ENCODE measurements at regions not wholly inside any gene's neighbourhood (a gene's known extent, or its start where the extent isn't known, plus 50 kb on each side); places are given as distances from the start of the nearest gene placed in this dataset.
"Not testable (repeated sequence)": the region's sequence is repeated elsewhere in the genome, so short reads cannot be mapped to it uniquely, and the experiment has no call there.

DNA sequence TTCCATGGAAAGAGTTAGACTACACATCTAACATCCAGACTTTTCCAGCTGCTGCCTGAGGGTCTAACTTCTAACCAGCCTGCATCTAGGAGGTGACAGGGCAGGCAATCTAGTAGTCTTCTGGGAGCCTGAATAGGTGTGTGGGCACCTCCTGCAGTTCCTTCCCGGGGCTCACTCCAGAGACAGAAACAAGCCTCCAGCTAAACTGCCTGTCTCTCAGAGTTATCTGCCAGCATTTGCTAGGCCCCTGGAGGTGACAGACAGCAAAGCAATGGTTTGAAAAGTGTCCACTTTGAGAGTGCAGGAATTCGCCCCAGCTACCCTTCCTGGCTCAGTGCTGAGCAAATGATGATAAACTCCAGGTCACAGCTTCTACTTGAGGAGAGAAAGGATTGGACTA is 240.5 kb upstream of the PRSS16 start:
- H3K27ac Mint-ChIP-seq, result no peak overlapping the region
- ChIA-PET CTCF (no interaction called here), POLR2A (no interaction called here)
- peaks cover 19% of the 10 kb centered on the region for H3K9me3 Mint-ChIP-seq
- TF ChIP-seq NFE2L1 (CRISPR knock-in tag; IDR thresholded peaks at IDR 0.05) (no peak), NR3C1 (CRISPR knock-in tag; conservative IDR thresholded peaks at IDR 0.05; ENCODE audit: low read depth) (no peak), E2F5 (CRISPR knock-in tag; IDR thresholded peaks at IDR 0.05) (no peak), ZNF219 (CRISPR knock-in tag; IDR thresholded peaks at IDR 0.05; ENCODE audit: borderline replicate concordance) (no peak), E2F1 (CRISPR knock-in tag; IDR thresholded peaks at IDR 0.05) (no peak), CBFB (CRISPR knock-in tag; IDR thresholded peaks at IDR 0.05; ENCODE audit: low read depth) (no peak), STAT6 (CRISPR knock-in tag; conservative IDR thresholded peaks at IDR 0.05; ENCODE audit: low read depth) (no peak), HMGXB4 (CRISPR knock-in tag; IDR thresholded peaks at IDR 0.05) (no peak), HMGA2 (CRISPR knock-in tag; IDR thresholded peaks at IDR 0.05) (no peak)
- H3K36me3 Mint-ChIP-seq, result peaks cover 31% of the 10 kb centered on the region
- peaks cover 3% of the 10 kb centered on the region; the same call in 1 of the 2 replicates for H3K27me3 Mint-ChIP-seq (ENCODE audit: low read depth)
- DNase-seq (ENCODE audit: low spot score), result no peak
- ATAC-seq, result no peak
- H3K4me1 Mint-ChIP-seq, result no peaks in the 10 kb centered on the region
- H3K4me3 Mint-ChIP-seq, result no peak overlapping the region

- H3K4me3 Mint-ChIP-seq; H3K4me1 Mint-ChIP-seq; DNase-seq (ENCODE audit: low spot score); H3K27ac Mint-ChIP-seq; H3K27me3 Mint-ChIP-seq (ENCODE audit: low read depth); ATAC-seq; CTCF ChIA-PET: not testable (repeated sequence)
- H3K9me3 Mint-ChIP-seq, result peaks cover 19% of the 10 kb centered on the region
- H3K36me3 Mint-ChIP-seq, result peaks cover 31% of the 10 kb centered on the region
- POLR2A ChIA-PET, result interaction anchor here (0.6 kb wide), 1 partner anchor 1053 kb away, joined by 3 read pairs; no protein-coding TSS in a partner anchor
These were observed 238.9 kb upstream of the PRSS16 start for GRCh38 chr6:27008613-27009012.

DNA sequence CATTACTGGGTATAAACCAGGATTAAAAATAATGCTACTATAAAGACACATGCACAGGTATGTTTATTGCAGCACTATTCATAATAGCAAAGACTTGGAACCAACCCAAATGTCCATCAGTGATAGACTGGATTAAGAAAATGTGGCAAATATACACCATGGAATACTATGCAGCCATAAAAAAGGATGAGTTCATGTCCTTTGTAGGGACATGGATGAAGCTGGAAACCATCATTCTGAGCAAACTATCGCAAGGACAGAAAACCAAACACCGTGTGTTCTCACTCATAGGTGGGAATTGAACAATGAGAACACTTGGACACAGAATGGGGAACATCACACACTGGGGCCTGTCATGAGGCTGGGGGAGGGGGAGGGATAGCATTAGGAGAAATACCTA is 233.4 kb upstream of the PRSS16 start:
- H3K4me1 Mint-ChIP-seq; POLR2A ChIA-PET; H3K27me3 Mint-ChIP-seq (ENCODE audit: low read depth); CTCF ChIA-PET; H3K27ac Mint-ChIP-seq; ATAC-seq; DNase-seq (ENCODE audit: low spot score); H3K4me3 Mint-ChIP-seq: not testable (repeated sequence)
- Mint-ChIP-seq H3K36me3 (peaks cover 42% of the 10 kb centered on the region), H3K9me3 (peaks cover 50% of the 10 kb centered on the region)

- Mint-ChIP-seq H3K36me3 (peaks cover 29% of the 10 kb centered on the region), H3K4me3 (no peak overlapping the region), H3K27me3 (ENCODE audit: low read depth) (no peaks in the 10 kb centered on the region), H3K9me3 (peaks cover 36% of the 10 kb centered on the region), H3K27ac (no peak overlapping the region), H3K4me1 (peaks cover 18% of the 10 kb centered on the region)
- DNase-seq (ENCODE audit: low spot score), result no peak
- ChIA-PET CTCF (no interaction called here), POLR2A (no interaction called here)
- no peak for ATAC-seq
- TF ChIP-seq STAT6 (CRISPR knock-in tag; conservative IDR thresholded peaks at IDR 0.05; ENCODE audit: low read depth) (no peak), ZNF263 (CRISPR knock-in tag; IDR thresholded peaks at IDR 0.05; ENCODE audit: low read depth) (no peak), ATF1 (CRISPR knock-in tag; IDR thresholded peaks at IDR 0.05) (no peak), GABPB1 (CRISPR knock-in tag; IDR thresholded peaks at IDR 0.05) (no peak), TEAD4 (CRISPR knock-in tag; IDR thresholded peaks at IDR 0.05) (no peak), FOXJ3 (CRISPR knock-in tag; IDR thresholded peaks at IDR 0.05; ENCODE audit: borderline replicate concordance) (no peak), CREM (CRISPR knock-in tag; IDR thresholded peaks at IDR 0.05) (no peak)
- TF ChIP-seq, protein P1, sequence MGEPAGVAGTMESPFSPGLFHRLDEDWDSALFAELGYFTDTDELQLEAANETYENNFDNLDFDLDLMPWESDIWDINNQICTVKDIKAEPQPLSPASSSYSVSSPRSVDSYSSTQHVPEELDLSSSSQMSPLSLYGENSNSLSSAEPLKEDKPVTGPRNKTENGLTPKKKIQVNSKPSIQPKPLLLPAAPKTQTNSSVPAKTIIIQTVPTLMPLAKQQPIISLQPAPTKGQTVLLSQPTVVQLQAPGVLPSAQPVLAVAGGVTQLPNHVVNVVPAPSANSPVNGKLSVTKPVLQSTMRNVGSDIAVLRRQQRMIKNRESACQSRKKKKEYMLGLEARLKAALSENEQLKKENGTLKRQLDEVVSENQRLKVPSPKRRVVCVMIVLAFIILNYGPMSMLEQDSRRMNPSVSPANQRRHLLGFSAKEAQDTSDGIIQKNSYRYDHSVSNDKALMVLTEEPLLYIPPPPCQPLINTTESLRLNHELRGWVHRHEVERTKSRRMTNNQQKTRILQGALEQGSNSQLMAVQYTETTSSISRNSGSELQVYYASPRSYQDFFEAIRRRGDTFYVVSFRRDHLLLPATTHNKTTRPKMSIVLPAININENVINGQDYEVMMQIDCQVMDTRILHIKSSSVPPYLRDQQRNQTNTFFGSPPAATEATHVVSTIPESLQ (CRISPR knock-in tag; IDR thresholded peaks at IDR 0.05), result no peak
- TF ChIP-seq, protein P2, sequence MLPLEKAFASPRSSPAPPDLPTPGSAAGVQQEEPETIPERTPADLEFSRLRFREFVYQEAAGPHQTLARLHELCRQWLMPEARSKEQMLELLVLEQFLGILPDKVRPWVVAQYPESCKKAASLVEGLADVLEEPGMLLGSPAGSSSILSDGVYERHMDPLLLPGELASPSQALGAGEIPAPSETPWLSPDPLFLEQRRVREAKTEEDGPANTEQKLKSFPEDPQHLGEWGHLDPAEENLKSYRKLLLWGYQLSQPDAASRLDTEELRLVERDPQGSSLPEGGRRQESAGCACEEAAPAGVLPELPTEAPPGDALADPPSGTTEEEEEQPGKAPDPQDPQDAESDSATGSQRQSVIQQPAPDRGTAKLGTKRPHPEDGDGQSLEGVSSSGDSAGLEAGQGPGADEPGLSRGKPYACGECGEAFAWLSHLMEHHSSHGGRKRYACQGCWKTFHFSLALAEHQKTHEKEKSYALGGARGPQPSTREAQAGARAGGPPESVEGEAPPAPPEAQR (CRISPR knock-in tag; IDR thresholded peaks at IDR 0.05), result no peak
These were observed 230.8 kb upstream of the PRSS16 start for GRCh38 chr6:27016689-27017088.

Measured in WTC11 (cell line).